HepG2 (cell line): ENCODE measurements at regions not wholly inside any gene's neighbourhood (a gene's known extent, or its start where the extent isn't known, plus 50 kb on each side); places are given as distances from the start of the nearest gene placed in this dataset.

Source experiments
- ATAC-seq: fragments of 200-7000 bp; cut with Tn5 transposase; 3 replicates; pipeline ENCODE4 v1.9.1; 2020; ENCODE audit warnings: mild to moderate bottlenecking, moderate library complexity
- BruUV-seq: library from RNA; stranded (reverse); fragments of 400-500 nt; replicated peaks from 2 replicates; lab custom pipeline; 2021; lab: Mats Ljungman, UMichigan
- CTCF ChIA-PET: fragments of 300-600 bp; formaldehyde crosslinking; extraction: SDS; loops from one replicate; lab custom pipeline; 2021; ENCODE audit warnings: low total read pairs, inconsistent platforms, low intra/inter-chr PET ratio; lab: Yijun Ruan, JAX
- POLR2A ChIA-PET: fragments of 350-600 bp; sonication (Branson Sonifier 250); formaldehyde crosslinking; loops from one replicate; lab custom pipeline; 2020; ENCODE audit warnings: antibody characterized with exemption, inconsistent platforms; lab: Yijun Ruan, JAX
- DNase-seq: peaks from one replicate; pipeline ENCODE4 v3.0.0-alpha.2; 2015; ENCODE audit warnings: low spot score
- FAIRE-seq: peaks from 3 replicates; lab custom pipeline; 2011; peaks lifted over from hg19 to GRCh38; lab: Jason Lieb, UNC
- H2AFZ ChIP-seq: one replicate; pipeline ENCODE4 v1.6.1; 2011; ENCODE audit warnings: low read length, inconsistent platforms
- H3K27ac ChIP-seq: fragments of 300-600 bp; 3 replicates; pipeline ENCODE4 v1.8.0; 2011; ENCODE audit warnings: mixed run types, mild to moderate bottlenecking, mixed read lengths, low read length, inconsistent platforms; ENCODE audit not compliant: insufficient read depth; ENCODE audit errors: extremely low read length
- H3K27me3 ChIP-seq, 2 experiments: fragments of 200-600 bp in 1 of 2; 2 replicates in 1 of 2; 3 replicates in 1 of 2; pipeline versions ENCODE4 v1.6.0 to v1.8.0; 2011; ENCODE audit warnings: low read length in 2 of 2, mild to moderate bottlenecking in 2 of 2, moderate library complexity in 2 of 2, inconsistent platforms in 1 of 2; ENCODE audit not compliant: insufficient read depth in 2 of 2, control insufficient read depth in 1 of 2
- H3K36me3 ChIP-seq, 2 experiments: fragments of 200-600 bp in 1 of 2; replicated peaks in 1 of 2; 2 replicates in 1 of 2; 3 replicates in 1 of 2; pipeline versions ENCODE4 v1.5.1 to v1.8.0; 2011; ENCODE audit warnings: low read length in 2 of 2, inconsistent platforms in 1 of 2; ENCODE audit not compliant: insufficient read depth in 2 of 2, control insufficient read depth in 1 of 2
- H3K4me1 ChIP-seq: 2 replicates; pipeline ENCODE4 v1.5.1; 2012; ENCODE audit warnings: low read length, inconsistent platforms; ENCODE audit not compliant: insufficient read depth
- H3K4me2 ChIP-seq: 2 replicates; pipeline ENCODE4 v1.6.0; 2011; ENCODE audit warnings: low read depth, low read length, inconsistent platforms
- H3K4me3 ChIP-seq, 3 experiments: fragments of 200-600 bp in 1 of 3; sonication (generic), shearing (Covaris generic) in 1 of 3; replicated peaks in 1 of 3; 2 replicates each; pipeline ENCODE4 v1.5.1; 2011 to 2016; ENCODE audit warnings: low read length in 3 of 3, inconsistent platforms in 2 of 3, low read depth in 2 of 3, mild to moderate bottlenecking in 2 of 3, control low read depth in 1 of 3, mixed read lengths in 1 of 3; ENCODE audit not compliant: insufficient read depth in 1 of 3
- H3K79me2 ChIP-seq: one replicate; pipeline ENCODE4 v1.6.1; 2011; ENCODE audit warnings: low read length, inconsistent platforms; ENCODE audit not compliant: insufficient read depth
- H3K9ac ChIP-seq: 2 replicates; pipeline ENCODE4 v1.6.0; 2011; ENCODE audit warnings: mild to moderate bottlenecking, low read depth, low read length, inconsistent platforms; ENCODE audit not compliant: insufficient read depth
- H3K9me3 ChIP-seq: 2 replicates; pipeline ENCODE4 v1.5.1; 2012; ENCODE audit warnings: mild to moderate bottlenecking, low read length
- H4K20me1 ChIP-seq: 2 replicates; pipeline ENCODE4 v1.6.0; 2011; ENCODE audit warnings: inconsistent platforms, mild to moderate bottlenecking, low read length, moderate library complexity; ENCODE audit not compliant: insufficient read depth
- LCORL ChIP-seq, 2 experiments: fragments of 450-650 bp in 1 of 2; sonication (generic) in 1 of 2; formaldehyde crosslinking in 1 of 2; IDR thresholded peaks; 2 replicates each; pipeline versions ENCODE4 v1.5.0 to v1.6.1; 2017 to 2020; ENCODE audit warnings: antibody characterized with exemption in 1 of 2, missing genetic modification reagents in 1 of 2
- MEIS2 ChIP-seq: sonication (generic); formaldehyde crosslinking; IDR thresholded peaks from 2 replicates; pipeline ENCODE4 v1.9.0; 2021; ENCODE audit warnings: mild to moderate bottlenecking, missing genetic modification reagents
- NR2C2 ChIP-seq: sonication (generic); formaldehyde crosslinking; IDR thresholded peaks from 2 replicates; pipeline ENCODE4 v1.4.0; 2020; ENCODE audit warnings: missing genetic modification reagents, mild to moderate bottlenecking, moderate library complexity, borderline replicate concordance
- SAFB2 ChIP-seq: sonication (generic); formaldehyde crosslinking; IDR thresholded peaks from 2 replicates; pipeline ENCODE4 v1.5.1; 2020; ENCODE audit warnings: missing genetic modification reagents, low read depth, mild to moderate bottlenecking, borderline replicate concordance
- ZKSCAN8 ChIP-seq: IDR thresholded peaks from 2 replicates; pipeline ENCODE4 v1.6.1; 2016; ENCODE audit warnings: borderline replicate concordance, missing genetic modification reagents, missing compliant biosample characterization
- ZNF317 ChIP-seq: sonication (generic); formaldehyde crosslinking; IDR thresholded peaks from 2 replicates; pipeline ENCODE4 v1.5.0; 2020; ENCODE audit warnings: mild to moderate bottlenecking, missing genetic modification reagents
- ZNF567 ChIP-seq: sonication (generic); formaldehyde crosslinking; IDR thresholded peaks from 2 replicates; pipeline ENCODE4 v1.8.1; 2023; ENCODE audit warnings: mild to moderate bottlenecking, missing genetic modification reagents, borderline replicate concordance
- ZNF678 ChIP-seq: sonication (generic); formaldehyde crosslinking; IDR thresholded peaks from 2 replicates; pipeline ENCODE4 v1.4.0; 2020; ENCODE audit warnings: mild to moderate bottlenecking, missing genetic modification reagents
- ZNF703 ChIP-seq: sonication (generic); formaldehyde crosslinking; IDR thresholded peaks from 2 replicates; pipeline ENCODE4 v1.5.1; 2020; ENCODE audit warnings: missing genetic modification reagents, mild to moderate bottlenecking, moderate library complexity, borderline replicate concordance
- ZNF772 ChIP-seq: sonication (generic); formaldehyde crosslinking; IDR thresholded peaks from 2 replicates; pipeline ENCODE4 v1.5.0; 2020; ENCODE audit warnings: mild to moderate bottlenecking, missing genetic modification reagents
- ZNF776 ChIP-seq: sonication (generic); formaldehyde crosslinking; IDR thresholded peaks from 2 replicates; pipeline ENCODE4 v1.4.0; 2020; ENCODE audit warnings: mild to moderate bottlenecking, missing genetic modification reagents
- whole genome bisulfite sequencing: methylation state at CpG from one replicate; pipeline ENCODE4 v1.1.6; 2017; ENCODE audit warnings: low lambda C conversion rate; 5-methylcytosine and 5-hydroxymethylcytosine counted together
- in situ Hi-C: cut with HindIII; loops from 2 replicates; pipeline ENCODE4 v1.10.0; 2017; ENCODE audit warnings: low pct_unique_long_range_greater_than_20kb; ENCODE audit not compliant: extremely low pct_ligation_motif_present
- intact Hi-C: fragments of 100-400 bp; cut with micrococcal nuclease; formaldehyde crosslinking; loops from one replicate; pipeline ENCODE4 v1.10.0; 2022; ENCODE audit not compliant: unreplicated experiment
- TF ChIP-seq, protein P1 (sequence below): sonication (generic); formaldehyde crosslinking; IDR thresholded peaks from 2 replicates; pipeline ENCODE4 v1.4.0; 2020; ENCODE audit warnings: mild to moderate bottlenecking, missing genetic modification reagents
- TF ChIP-seq, protein P2 (sequence below): IDR thresholded peaks from 2 replicates; pipeline ENCODE4 v1.6.1; 2016; ENCODE audit warnings: missing genetic modification reagents, missing compliant biosample characterization

DNA sequence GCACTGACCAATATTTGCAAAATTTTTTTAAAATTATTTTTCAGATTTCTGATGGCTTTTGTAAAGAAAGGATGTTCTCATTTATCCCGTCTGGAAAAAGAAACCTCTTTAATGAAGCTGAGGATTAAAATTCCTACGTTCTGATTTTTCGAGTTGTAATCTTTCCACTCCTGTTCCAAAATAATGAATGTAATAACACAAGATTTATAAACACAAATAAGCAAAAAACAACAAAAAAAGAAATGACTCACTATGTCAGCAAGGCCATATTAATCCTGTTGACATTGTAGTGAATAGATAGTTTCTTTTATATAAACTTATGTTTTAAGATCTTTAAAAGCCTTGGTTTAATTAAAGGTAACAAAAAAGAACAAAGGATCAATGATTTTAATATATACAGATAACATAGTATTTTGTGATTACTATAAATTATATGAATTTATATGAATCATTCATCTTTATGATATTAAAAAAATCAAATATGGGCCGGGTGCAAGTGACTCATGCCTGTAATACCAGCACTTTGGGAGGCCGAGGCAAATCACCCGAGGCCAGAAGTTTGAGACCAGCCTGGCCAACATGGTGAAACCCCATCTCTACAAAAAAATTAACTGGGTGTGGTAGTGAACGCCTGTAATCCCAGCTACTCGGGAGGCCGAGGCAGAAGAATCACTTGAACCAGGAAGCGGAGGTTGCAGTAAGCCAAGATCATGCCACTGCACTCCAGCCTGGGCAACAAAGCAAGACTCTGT is 336.6 kb upstream of the DAB2 start:
- ChIA-PET POLR2A (no interaction called here), CTCF (no interaction called here)
- Histone ChIP-seq H3K9ac (no peak overlapping the region), H3K27ac (no peak overlapping the region), H3K4me3 (no peak overlapping the region), H3K4me2 (no peak overlapping the region), H2AFZ (no peak overlapping the region), H3K9me3 (no peaks in the 10 kb centered on the region), H4K20me1 (no peaks in the 10 kb centered on the region), H3K4me1 (no peaks in the 10 kb centered on the region), H3K79me2 (no peaks in the 10 kb centered on the region), H3K27me3 (no peaks in the 10 kb centered on the region; a peak in 1 of 5 replicates), H3K36me3 (no peaks in the 10 kb centered on the region)
- DNase-seq (no peak), FAIRE-seq (no peak), ATAC-seq (no peak)
- TF ChIP-seq ZNF678, result no peak
- TF ChIP-seq SAFB2 (CRISPR knock-in tag), result no peak
- no peak for TF ChIP-seq ZNF567 (CRISPR knock-in tag)
- TF ChIP-seq ZKSCAN8 (CRISPR knock-in tag), result no peak
- TF ChIP-seq ZNF703 (CRISPR knock-in tag), result no peak
- TF ChIP-seq LCORL (IDR thresholded peaks at IDR 0.05), result no peak
- no peak for TF ChIP-seq LCORL (CRISPR knock-in tag; IDR thresholded peaks at IDR 0.05)
- no peak for TF ChIP-seq ZNF317 (CRISPR knock-in tag)
- TF ChIP-seq ZNF776 (CRISPR knock-in tag), result no peak
- TF ChIP-seq, protein P1, sequence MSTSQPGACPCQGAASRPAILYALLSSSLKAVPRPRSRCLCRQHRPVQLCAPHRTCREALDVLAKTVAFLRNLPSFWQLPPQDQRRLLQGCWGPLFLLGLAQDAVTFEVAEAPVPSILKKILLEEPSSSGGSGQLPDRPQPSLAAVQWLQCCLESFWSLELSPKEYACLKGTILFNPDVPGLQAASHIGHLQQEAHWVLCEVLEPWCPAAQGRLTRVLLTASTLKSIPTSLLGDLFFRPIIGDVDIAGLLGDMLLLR (CRISPR knock-in tag), result no peak
- TF ChIP-seq ZNF772 (CRISPR knock-in tag), result no peak
- no peak for TF ChIP-seq MEIS2
- no peak for TF ChIP-seq NR2C2 (CRISPR knock-in tag)
- TF ChIP-seq, protein P2, sequence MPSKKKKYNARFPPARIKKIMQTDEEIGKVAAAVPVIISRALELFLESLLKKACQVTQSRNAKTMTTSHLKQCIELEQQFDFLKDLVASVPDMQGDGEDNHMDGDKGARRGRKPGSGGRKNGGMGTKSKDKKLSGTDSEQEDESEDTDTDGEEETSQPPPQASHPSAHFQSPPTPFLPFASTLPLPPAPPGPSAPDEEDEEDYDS (CRISPR knock-in tag), result no peak
- no TSS peak for BruUV-seq
- WGBS, result 26% methylated on average over 10 of the region's 10 CpGs
- intact Hi-C loops (no loop called here), in situ Hi-C loops (no loop called here)
